OCI-LY3 (cell line): ENCODE measurements at regions not wholly inside any gene's neighbourhood (a gene's known extent, or its start where the extent isn't known, plus 50 kb on each side); places are given as distances from the start of the nearest gene placed in this dataset.

Experiments
- EZH2phosphoT487 ChIP-seq: fragments of 200-600 bp; shearing (Covaris generic); IDR thresholded peaks from 2 replicates; pipeline ENCODE4 v1.6.1; 2018; ENCODE audit warnings: antibody characterized with exemption, mixed run types, low read depth
- TF ChIP-seq, protein P1 (sequence below): fragments of 200-600, 300-600 bp; sonication (generic); IDR thresholded peaks from 2 replicates; pipeline ENCODE4 v1.5.1; 2014; ENCODE audit warnings: antibody characterized with exemption, low read length, low read depth

DNA sequence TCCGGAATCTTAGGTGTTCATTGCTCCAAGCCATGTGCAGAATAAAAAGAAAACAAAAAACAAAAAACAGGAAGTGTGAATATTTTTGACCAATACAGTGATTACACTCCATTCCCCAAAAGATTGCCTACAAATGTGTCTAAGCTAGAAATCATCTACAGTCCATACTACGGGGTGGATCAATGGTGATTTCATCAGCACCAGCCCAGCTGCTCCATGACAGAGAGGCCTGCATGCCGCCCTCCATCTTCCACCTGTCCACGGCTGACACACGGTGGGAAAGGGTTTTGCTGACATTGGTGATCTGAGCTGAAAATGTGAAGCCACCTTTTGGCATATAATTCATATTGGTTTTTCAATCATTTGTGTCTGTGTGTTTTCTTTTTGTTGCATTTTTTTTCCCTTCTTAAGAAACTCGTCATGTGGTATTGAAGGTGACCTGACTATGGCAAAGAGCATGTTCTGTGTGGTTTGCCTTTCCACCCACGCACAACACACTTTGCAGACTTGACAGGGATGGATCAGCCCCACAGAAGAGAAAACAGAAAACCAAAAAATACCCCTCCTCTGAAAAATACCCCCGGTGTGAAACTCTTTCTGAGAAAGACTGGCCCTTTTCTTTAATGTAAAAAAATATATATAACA is 533.1 kb downstream of the RNF144A start:
- TF ChIP-seq, protein P1, sequence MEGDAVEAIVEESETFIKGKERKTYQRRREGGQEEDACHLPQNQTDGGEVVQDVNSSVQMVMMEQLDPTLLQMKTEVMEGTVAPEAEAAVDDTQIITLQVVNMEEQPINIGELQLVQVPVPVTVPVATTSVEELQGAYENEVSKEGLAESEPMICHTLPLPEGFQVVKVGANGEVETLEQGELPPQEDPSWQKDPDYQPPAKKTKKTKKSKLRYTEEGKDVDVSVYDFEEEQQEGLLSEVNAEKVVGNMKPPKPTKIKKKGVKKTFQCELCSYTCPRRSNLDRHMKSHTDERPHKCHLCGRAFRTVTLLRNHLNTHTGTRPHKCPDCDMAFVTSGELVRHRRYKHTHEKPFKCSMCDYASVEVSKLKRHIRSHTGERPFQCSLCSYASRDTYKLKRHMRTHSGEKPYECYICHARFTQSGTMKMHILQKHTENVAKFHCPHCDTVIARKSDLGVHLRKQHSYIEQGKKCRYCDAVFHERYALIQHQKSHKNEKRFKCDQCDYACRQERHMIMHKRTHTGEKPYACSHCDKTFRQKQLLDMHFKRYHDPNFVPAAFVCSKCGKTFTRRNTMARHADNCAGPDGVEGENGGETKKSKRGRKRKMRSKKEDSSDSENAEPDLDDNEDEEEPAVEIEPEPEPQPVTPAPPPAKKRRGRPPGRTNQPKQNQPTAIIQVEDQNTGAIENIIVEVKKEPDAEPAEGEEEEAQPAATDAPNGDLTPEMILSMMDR: no peak
- TF ChIP-seq EZH2phosphoT487: no peak
